Central memory CD4-positive, alpha-beta T cell (primary cell): ENCODE measurements at regions not wholly inside any gene's neighbourhood (a gene's known extent, or its start where the extent isn't known, plus 50 kb on each side); places are given as distances from the start of the nearest gene placed in this dataset.
A peak's percentile ranks its signal among the peaks of the same experiment; 100 is the strongest.
"Not testable (repeated sequence)": the region's sequence is repeated elsewhere in the genome, so short reads cannot be mapped to it uniquely, and the experiment has no call there.

Experiments used
- DNase-seq: peaks from one replicate; pipeline ENCODE4 v3.0.0; 2022

- no peak for DNase-seq
Measured at GRCh38 chr10:62597226-62597625, 207.3 kb upstream of the ADO start.

DNA sequence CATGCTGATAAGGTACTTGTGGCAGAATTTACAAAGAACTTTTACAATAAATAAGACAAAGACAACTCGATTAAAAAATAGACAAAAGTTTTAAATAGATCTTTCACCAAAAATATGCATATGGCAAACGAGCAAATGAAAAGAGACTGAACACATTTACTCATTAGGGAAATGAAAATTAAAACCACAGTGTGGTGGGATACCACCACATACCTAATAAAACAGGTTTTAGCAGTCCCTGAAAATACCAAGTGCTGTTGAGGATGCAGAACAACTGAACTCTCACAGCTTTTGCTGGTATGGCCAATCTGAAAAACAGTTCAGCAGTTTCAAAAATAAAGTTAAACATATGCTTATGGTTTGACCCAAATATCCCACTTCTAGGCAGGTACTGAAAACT, 205.4 kb upstream of the ADO start:
- DNase-seq: no peak

DNA sequence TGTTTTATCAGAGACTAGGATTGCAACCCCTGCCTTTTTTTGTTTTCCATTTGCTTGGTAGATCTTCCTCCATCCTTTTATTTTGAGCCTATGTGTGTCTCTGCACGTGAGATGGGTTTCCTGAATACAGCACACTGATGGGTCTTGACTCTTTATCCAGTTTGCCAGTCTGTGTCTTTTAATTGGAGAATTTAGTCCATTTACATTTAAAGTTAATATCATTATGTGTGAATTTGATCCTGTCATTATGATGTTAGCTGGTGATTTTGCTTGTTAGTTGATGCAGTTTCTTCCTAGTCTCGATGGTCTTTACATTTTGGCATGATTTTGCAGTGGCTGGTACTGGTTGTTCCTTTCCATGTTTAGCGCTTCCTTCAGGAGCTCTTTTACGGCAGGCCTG, 198.0 kb upstream of the ADO start:
- not testable (repeated sequence) for DNase-seq

DNA sequence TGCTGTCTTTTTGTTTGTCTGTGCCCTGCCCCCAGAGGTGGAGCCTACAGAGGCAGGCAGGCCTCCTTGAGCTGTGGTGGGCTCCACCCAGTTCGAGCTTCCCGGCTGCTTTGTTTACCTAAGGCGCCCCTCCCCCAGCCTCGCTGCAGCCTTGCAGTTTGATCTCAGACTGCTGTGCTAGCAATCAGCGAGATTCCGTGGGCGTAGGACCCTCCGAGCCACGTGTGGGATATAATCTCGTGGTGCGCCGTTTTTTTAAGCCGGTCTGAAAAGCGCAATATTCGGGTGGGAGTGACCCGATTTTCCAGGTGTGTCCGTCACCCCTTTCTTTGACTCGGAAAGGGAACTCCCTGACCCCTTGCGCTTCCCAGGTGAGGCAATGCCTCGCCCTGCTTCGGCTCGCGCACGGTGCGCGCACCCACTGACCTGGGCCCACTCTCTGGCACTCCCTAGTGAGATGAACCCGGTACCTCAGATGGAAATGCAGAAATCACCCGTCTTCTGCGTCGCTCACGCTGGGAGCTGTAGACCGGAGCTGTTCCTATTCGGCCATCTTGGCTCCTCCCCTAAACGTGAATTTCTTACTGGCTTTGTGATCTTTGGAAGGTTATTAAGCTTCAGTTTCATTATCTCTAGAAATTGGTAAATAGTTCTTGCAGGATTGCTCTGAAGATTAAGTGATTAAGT, 196.2 kb upstream of the ADO start:
- DNase-seq: not testable (repeated sequence)

- DNase-seq: peak; percentile 70
Measured at GRCh38 chr10:62610649-62611229, 193.8 kb upstream of the ADO start.

DNA sequence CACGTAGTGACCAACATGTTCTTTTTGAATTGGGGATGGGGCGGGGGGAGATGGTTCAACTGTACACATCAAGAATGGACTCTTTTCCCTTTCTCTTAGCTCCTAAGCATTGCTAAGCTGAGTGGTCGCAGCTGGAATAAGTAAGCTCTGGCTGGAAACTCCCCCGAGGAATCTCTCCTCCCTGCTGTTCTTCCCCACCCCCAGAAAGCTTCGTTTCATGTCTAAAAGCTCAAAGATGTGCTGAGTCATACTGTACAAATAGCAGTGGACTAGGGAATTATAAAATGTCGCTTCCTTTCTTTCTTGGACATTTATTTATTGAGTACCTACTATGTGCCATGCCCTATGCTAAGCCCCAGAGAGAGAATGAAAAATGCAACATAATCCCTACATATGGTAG, 191.1 kb upstream of the ADO start:
- DNase-seq: no peak

- DNase-seq: no peak
Measured at GRCh38 chr10:62613859-62614258, 190.7 kb upstream of the ADO start.

DNA sequence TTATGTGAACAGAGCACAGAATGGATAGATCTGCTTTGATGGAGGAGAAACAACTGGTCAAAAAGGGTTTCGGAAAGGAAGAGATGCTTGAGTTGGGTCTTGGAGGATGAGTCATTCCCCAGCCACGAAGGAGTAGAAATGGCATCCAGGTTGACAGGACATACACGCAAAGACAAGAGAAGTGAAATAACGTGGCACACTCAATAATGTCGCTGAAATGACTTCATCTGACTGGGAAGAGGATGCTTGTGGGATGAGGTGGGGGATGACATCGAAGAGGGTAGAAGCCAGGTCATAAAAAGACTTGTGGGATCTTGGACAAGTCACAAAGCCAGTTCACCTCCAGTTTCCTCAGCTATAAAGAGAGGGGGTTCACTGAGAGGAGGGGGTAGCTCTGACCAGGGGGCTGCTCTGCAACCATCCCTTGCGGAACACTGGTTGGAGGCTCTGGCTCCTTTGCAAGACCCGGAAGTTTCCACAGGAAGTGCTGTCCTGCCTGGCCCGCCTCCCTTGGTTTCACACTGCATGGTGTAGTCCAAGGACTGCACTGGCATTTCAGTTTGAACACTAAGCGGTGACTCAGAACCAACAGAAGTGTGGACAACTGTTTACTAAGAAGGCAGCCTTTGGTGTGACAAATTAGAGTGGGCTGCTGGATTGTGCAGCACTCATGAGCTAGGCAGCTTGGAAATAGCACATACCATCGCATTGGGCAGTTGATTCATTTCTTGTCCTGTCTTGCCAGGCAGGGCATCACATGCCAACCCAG, 189.9 kb upstream of the ADO start:
- DNase-seq: no peak

- no peak for DNase-seq
Measured at GRCh38 chr10:62616885-62617590, 187.5 kb upstream of the ADO start.

DNA sequence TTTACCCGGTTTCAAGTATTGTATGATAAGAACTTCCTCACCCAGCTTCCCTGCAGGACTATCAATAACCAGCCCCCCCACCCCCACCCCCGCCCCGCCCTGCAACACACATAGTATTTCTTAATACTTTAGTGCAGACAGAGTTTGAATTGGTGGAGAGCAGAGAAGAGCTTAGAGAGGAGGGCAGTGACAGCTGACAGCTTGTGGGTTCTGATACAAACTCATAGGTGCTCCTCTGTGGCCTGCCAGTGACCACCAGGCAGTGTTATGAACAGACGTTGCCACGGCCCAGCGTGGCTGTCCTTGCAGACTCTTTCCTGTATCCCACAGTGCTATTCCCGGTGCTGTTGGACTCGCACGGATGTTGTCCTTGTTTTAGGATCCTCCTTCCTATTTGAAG, 186.9 kb upstream of the ADO start:
- DNase-seq: no peak

- no peak for DNase-seq
Measured at GRCh38 chr10:62618054-62618453, 186.5 kb upstream of the ADO start.

- no peak for DNase-seq
Measured at GRCh38 chr10:62618576-62619412, 185.7 kb upstream of the ADO start.

GRCh38 chr10:62619413-62619738, 185.1 kb upstream of the ADO start:
- DNase-seq: no peak

GRCh38 chr10:62620491-62620890, 184.0 kb upstream of the ADO start:
- no peak for DNase-seq

GRCh38 chr10:62623223-62623622, 181.3 kb upstream of the ADO start:
- no peak for DNase-seq

- no peak for DNase-seq
Measured at GRCh38 chr10:62625484-62625883, 179.0 kb upstream of the ADO start.

DNA sequence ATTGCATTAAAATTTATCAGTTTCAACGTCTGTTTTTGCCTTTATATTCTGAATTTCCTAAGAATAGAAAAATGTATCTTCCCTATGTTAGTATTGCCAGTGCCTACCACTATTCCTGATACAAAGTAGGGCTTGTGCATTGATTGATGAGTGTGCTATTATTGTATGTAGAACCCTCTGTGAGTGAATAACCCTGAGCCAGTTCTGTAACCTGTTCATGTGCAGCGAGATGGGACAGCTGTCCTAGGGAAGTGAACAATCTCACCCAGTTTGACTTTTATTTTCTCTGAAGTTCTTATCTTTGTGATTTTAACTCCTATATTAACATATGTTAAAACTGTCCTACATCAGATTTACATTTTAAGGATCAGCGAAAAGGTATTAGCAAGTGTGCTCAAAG, 178.4 kb upstream of the ADO start:
- DNase-seq: no peak

- no peak for DNase-seq
Measured at GRCh38 chr10:62626817-62627216, 177.7 kb upstream of the ADO start.

DNA sequence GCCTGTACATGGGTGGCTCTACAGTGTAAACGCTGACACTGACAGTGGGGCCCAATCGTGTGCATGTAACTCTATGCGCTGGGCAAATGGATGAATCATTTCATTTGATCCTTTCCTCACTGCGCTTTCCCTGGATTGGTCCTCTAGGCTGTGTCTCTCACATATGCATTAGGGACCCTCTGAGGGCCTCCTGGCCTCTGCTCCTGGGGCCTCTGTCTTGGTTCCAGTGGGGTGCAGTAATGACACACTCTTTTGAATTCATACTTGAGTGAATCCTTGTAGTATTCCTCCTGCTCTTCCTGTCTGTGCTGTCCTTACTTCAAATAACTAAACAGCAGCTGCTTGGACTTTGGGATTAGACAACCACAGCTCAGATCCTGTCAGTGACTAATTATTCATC, 176.5 kb upstream of the ADO start:
- DNase-seq: no peak

- DNase-seq: no peak
Measured at GRCh38 chr10:62631241-62631640, 173.3 kb upstream of the ADO start.

GRCh38 chr10:62632071-62632809, 172.3 kb upstream of the ADO start:
- DNase-seq: peak; percentile 71

DNA sequence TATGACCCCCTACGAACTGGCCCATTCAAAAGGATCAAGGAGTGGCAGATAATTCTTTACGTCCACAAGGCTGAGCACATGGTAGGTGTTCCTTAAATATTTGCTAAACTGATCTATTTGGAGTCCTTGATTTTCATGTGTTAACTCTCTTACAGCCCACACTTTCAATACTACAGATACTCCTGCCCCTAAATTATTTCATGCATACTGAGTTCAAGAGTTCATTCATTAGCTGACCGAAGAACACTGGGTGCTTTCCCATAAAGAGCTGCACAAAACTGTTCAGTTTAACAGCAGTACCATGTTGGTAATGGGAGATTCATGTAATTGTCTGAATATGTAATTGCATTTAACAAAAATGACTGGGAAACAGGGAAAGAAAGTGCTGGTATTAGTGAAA, 170.5 kb upstream of the ADO start:
- no peak for DNase-seq
